ENCODE measurements at regions not wholly inside any gene's neighbourhood (a gene's known extent, or its start where the extent isn't known, plus 50 kb on each side); places are given as distances from the start of the nearest gene placed in this dataset.

DNA sequence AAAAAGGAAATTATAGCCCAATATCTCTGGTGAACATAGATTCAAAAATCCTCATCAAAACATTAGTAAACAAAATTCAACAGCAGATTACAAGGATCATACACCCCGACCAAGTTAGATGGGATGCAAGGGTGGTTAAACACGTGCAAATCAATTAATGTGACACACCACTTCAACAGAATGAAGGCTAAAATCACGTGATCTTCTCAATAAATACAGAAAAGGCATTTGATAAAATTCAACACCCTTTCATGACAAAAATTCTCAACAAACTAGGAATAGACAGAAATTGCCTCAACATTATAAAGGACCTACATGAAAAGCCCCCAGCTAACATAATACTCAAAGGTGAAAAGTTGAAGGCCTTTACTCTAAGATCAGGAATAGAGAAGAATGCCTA lies 590.8 kb upstream of the FZD8 start:
- Histone ChIP-seq H2BK120ac (ENCODE audit: low read depth, low read length) (no peak overlapping the region), H4K91ac (ENCODE audit: insufficient read depth, low read depth, low read length) (no peak overlapping the region), H2AK9ac (replicated peaks; ENCODE audit: low read depth, low read length, poor library complexity) (no peak overlapping the region), H3K4me1 (ENCODE audit: control insufficient read depth, insufficient read depth, low read length) (no peaks in the 10 kb centered on the region), H4K8ac (ENCODE audit: low read depth in 2 of 2, low read length in 2 of 2) (no peak overlapping the region), H3K36me3 (ENCODE audit: control insufficient read depth, insufficient read depth, low read length) (no peaks in the 10 kb centered on the region), H2AK5ac (ENCODE audit: low read depth, low read length) (no peak overlapping the region), H2AFZ (replicated peaks; ENCODE audit: low read length, poor library complexity) (no peak overlapping the region), H3K14ac (replicated peaks; ENCODE audit: low read depth, low read length) (no peak overlapping the region), H3K23ac (ENCODE audit: low read depth, low read length) (no peak overlapping the region), H3K9ac (ENCODE audit: low read depth, low read length) (no peak overlapping the region), H2BK5ac (ENCODE audit: low read depth, low read length, poor library complexity, severe bottlenecking) (no peak overlapping the region), H3K4ac (ENCODE audit: low read depth, low read length) (no peak overlapping the region), H3K27me3 (ENCODE audit: control insufficient read depth, insufficient read depth, low read length) (no peaks in the 10 kb centered on the region), H3K56ac (ENCODE audit: extremely low read depth, insufficient read depth, low read length) (no peak overlapping the region), H3K18ac (ENCODE audit: low read depth, low read length) (no peak overlapping the region), H3K79me1 (ENCODE audit: low read depth in 1 of 2, low read length in 2 of 2) (no peaks in the 10 kb centered on the region), H2BK20ac (ENCODE audit: low read depth, low read length) (no peak overlapping the region), H3K9me1 (ENCODE audit: insufficient read depth, low read length) (no peaks in the 10 kb centered on the region), H3K9me3 (ENCODE audit: control insufficient read depth, insufficient read depth, low read length) (no peaks in the 10 kb centered on the region), H3K4me2 (ENCODE audit: low read depth, low read length) (no peak overlapping the region), H4K20me1 (ENCODE audit: insufficient read depth, low read length) (no peaks in the 10 kb centered on the region), H3K27ac (ENCODE audit: insufficient read depth, low read length) (no peak overlapping the region), H2BK15ac (ENCODE audit: low read depth, low read length) (no peak overlapping the region), H4K5ac (ENCODE audit: low read depth, low read length) (no peak overlapping the region), H3K4me3 (ENCODE audit: insufficient read depth, low read depth, low read length) (no peak overlapping the region)
- CTCF ChIA-PET: no interaction called here
- in situ Hi-C loops (cut with MboI; ENCODE audit: low sequenced_read_pairs) (no loop called here), dilution Hi-C loops (cut with HindIII; ENCODE audit: low sequenced_read_pairs, unreplicated experiment) (no loop called here), intact Hi-C loops (cut with micrococcal nuclease) (no loop called here)
- ATAC-seq (ENCODE audit: low read depth) (no peak), DNase-seq (no peak)
- POLR2A ChIA-PET (ENCODE audit: unreplicated experiment): no interaction called here
- WGBS, 2 experiments (ENCODE audit: extremely low coverage in 2 of 2, insufficient read length in 1 of 2): no CpG with 5 or more reads among the region's 3 CpGs
- no TSS peak for BruUV-seq (replicated peaks)
- TF ChIP-seq FOS (IDR thresholded peaks at IDR 0.05; ENCODE audit: low read depth, low read length) (no peak), MAZ (IDR thresholded peaks at IDR 0.05; ENCODE audit: borderline replicate concordance, low read depth, low read length) (no peak), CHD1 (IDR thresholded peaks at IDR 0.05; ENCODE audit: low read depth, low read length) (no peak), MAFK (IDR thresholded peaks at IDR 0.05; ENCODE audit: low read depth, low read length) (no peak), RCOR1 (IDR thresholded peaks at IDR 0.05; ENCODE audit: insufficient replicate concordance, low read length) (no peak), BHLHE40 (IDR thresholded peaks at IDR 0.05; ENCODE audit: low read depth, low read length) (no peak), SMC3 (IDR thresholded peaks at IDR 0.05; ENCODE audit: low read depth, low read length) (no peak), NFE2L2 (IDR thresholded peaks at IDR 0.05; ENCODE audit: low read depth, low read length) (no peak), POLR2A (IDR thresholded peaks at IDR 0.05; ENCODE audit: low read depth, low read length) (no peak), RAD21 (IDR thresholded peaks at IDR 0.05; ENCODE audit: low read length) (no peak), CEBPB (IDR thresholded peaks at IDR 0.05; ENCODE audit: low read depth, low read length) (no peak), RFX5 (IDR thresholded peaks at IDR 0.05; ENCODE audit: low read depth, low read length) (no peak), MXI1 (IDR thresholded peaks at IDR 0.05; ENCODE audit: borderline replicate concordance, low read depth, low read length) (no peak)
- TF ChIP-seq, protein P1, sequence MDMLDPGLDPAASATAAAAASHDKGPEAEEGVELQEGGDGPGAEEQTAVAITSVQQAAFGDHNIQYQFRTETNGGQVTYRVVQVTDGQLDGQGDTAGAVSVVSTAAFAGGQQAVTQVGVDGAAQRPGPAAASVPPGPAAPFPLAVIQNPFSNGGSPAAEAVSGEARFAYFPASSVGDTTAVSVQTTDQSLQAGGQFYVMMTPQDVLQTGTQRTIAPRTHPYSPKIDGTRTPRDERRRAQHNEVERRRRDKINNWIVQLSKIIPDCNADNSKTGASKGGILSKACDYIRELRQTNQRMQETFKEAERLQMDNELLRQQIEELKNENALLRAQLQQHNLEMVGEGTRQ (IDR thresholded peaks at IDR 0.05; ENCODE audit: low read depth, low read length): no peak
- TF ChIP-seq, protein P2, sequence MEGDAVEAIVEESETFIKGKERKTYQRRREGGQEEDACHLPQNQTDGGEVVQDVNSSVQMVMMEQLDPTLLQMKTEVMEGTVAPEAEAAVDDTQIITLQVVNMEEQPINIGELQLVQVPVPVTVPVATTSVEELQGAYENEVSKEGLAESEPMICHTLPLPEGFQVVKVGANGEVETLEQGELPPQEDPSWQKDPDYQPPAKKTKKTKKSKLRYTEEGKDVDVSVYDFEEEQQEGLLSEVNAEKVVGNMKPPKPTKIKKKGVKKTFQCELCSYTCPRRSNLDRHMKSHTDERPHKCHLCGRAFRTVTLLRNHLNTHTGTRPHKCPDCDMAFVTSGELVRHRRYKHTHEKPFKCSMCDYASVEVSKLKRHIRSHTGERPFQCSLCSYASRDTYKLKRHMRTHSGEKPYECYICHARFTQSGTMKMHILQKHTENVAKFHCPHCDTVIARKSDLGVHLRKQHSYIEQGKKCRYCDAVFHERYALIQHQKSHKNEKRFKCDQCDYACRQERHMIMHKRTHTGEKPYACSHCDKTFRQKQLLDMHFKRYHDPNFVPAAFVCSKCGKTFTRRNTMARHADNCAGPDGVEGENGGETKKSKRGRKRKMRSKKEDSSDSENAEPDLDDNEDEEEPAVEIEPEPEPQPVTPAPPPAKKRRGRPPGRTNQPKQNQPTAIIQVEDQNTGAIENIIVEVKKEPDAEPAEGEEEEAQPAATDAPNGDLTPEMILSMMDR (conservative IDR thresholded peaks at IDR 0.05; ENCODE audit: low read depth, low read length): no peak
- TF ChIP-seq, protein P3, sequence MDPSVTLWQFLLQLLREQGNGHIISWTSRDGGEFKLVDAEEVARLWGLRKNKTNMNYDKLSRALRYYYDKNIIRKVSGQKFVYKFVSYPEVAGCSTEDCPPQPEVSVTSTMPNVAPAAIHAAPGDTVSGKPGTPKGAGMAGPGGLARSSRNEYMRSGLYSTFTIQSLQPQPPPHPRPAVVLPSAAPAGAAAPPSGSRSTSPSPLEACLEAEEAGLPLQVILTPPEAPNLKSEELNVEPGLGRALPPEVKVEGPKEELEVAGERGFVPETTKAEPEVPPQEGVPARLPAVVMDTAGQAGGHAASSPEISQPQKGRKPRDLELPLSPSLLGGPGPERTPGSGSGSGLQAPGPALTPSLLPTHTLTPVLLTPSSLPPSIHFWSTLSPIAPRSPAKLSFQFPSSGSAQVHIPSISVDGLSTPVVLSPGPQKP (IDR thresholded peaks at IDR 0.05; ENCODE audit: borderline replicate concordance, low read depth, low read length): no peak

Data from IMR-90 (cell line).